GM21390 (cell line): ENCODE measurements at regions not wholly inside any gene's neighbourhood (a gene's known extent, or its start where the extent isn't known, plus 50 kb on each side); places are given as distances from the start of the nearest gene placed in this dataset.
"Not testable (repeated sequence)": the region's sequence is repeated elsewhere in the genome, so short reads cannot be mapped to it uniquely, and the experiment has no call there.

Experiments used
- ATAC-seq: cut with Tn5 transposase; IDR thresholded peaks from one replicate; pipeline ENCODE4 v1.9.1; 2021; ENCODE audit not compliant: unreplicated experiment

- ATAC-seq: no peak
Measured at GRCh38 chr18:51448949-51449348, 251.5 kb upstream of the MEX3C start.

- no peak for ATAC-seq
Measured at GRCh38 chr18:51453594-51453993, 256.1 kb upstream of the MEX3C start.

- ATAC-seq: no peak
Measured at GRCh38 chr18:51458861-51459260, 261.4 kb upstream of the MEX3C start.

GRCh38 chr18:51461956-51462355 is 264.5 kb upstream of the MEX3C start:
- ATAC-seq: no peak

- ATAC-seq: no peak
Measured at GRCh38 chr18:51463483-51464136, 266.1 kb upstream of the MEX3C start.

GRCh38 chr18:51478908-51479307 is 281.4 kb upstream of the MEX3C start:
- ATAC-seq: no peak

GRCh38 chr18:51479736-51480135 is 282.3 kb upstream of the MEX3C start:
- ATAC-seq: no peak

- no peak for ATAC-seq
Measured at GRCh38 chr18:51480407-51481261, 283.2 kb upstream of the MEX3C start.

GRCh38 chr18:51486735-51487366 is 289.4 kb upstream of the MEX3C start:
- no peak for ATAC-seq

- no peak for ATAC-seq
Measured at GRCh38 chr18:51490417-51490816, 292.9 kb upstream of the MEX3C start.

GRCh38 chr18:51490860-51491259 is 293.4 kb upstream of the MEX3C start:
- ATAC-seq: no peak

- ATAC-seq: no peak
Measured at GRCh38 chr18:51491678-51492372, 294.3 kb upstream of the MEX3C start.

GRCh38 chr18:51498085-51498855 is 300.8 kb upstream of the MEX3C start:
- ATAC-seq: no peak

- no peak for ATAC-seq
Measured at GRCh38 chr18:51503351-51503750, 305.9 kb upstream of the MEX3C start.

GRCh38 chr18:51506811-51507210 is 309.3 kb upstream of the MEX3C start:
- ATAC-seq: no peak

- not testable (repeated sequence) for ATAC-seq
Measured at GRCh38 chr18:51508410-51508809, 310.9 kb upstream of the MEX3C start.

- no peak for ATAC-seq
Measured at GRCh38 chr18:51510020-51510419, 312.5 kb upstream of the MEX3C start.

GRCh38 chr18:51513517-51513916 is 316.0 kb upstream of the MEX3C start:
- no peak for ATAC-seq

- no peak for ATAC-seq
Measured at GRCh38 chr18:51514128-51514527, 316.6 kb upstream of the MEX3C start.

GRCh38 chr18:51516478-51517038 is 319.1 kb upstream of the MEX3C start:
- ATAC-seq: no peak
